PC-9 (cell line): ENCODE measurements at regions not wholly inside any gene's neighbourhood (a gene's known extent, or its start where the extent isn't known, plus 50 kb on each side); places are given as distances from the start of the nearest gene placed in this dataset.

Source experiments
- CTCF ChIP-seq: fragments of 200-600 bp; sonication (generic); conservative IDR thresholded peaks from 2 replicates; pipeline ENCODE4 v1.6.1; 2017; ENCODE audit warnings: mixed run types, antibody characterized with exemption, mild to moderate bottlenecking, moderate library complexity
- EZH2 ChIP-seq: fragments of 200-600 bp; sonication (generic); IDR thresholded peaks from 2 replicates; pipeline ENCODE4 v1.8.0; 2017; ENCODE audit warnings: antibody characterized with exemption, low read depth

- TF ChIP-seq CTCF (no peak), EZH2 (no peak)
These were observed 96.7 kb upstream of the PLEKHA5 start for GRCh38 chr12:19032826-19033225.
